IMR-90 (cell line): ENCODE measurements at regions not wholly inside any gene's neighbourhood (a gene's known extent, or its start where the extent isn't known, plus 50 kb on each side); places are given as distances from the start of the nearest gene placed in this dataset.

Experiments
- ATAC-seq: fragments of 200-7000 bp; cut with Tn5 transposase; 2 replicates; pipeline ENCODE4 v1.9.1; 2020; ENCODE audit warnings: low read depth, mild to moderate bottlenecking, moderate library complexity
- BruUV-seq: library from RNA; stranded (reverse); fragments of 400-500 nt; replicated peaks from 2 replicates; lab custom pipeline; 2021; lab: Mats Ljungman, UMichigan
- CTCF ChIA-PET: fragments of 300-600 bp; formaldehyde crosslinking; extraction: SDS; loops from one replicate; lab custom pipeline; 2021; ENCODE audit warnings: antibody characterized with exemption; lab: Yijun Ruan, JAX
- POLR2A ChIA-PET: fragments of 300-600 bp; sonication (Branson Sonifier 250); formaldehyde crosslinking; loops from one replicate; lab custom pipeline; 2022; ENCODE audit warnings: antibody characterized with exemption; ENCODE audit not compliant: unreplicated experiment; lab: Charles Lee
- DNase-seq: peaks from one replicate; pipeline ENCODE4 v3.0.0; 2013
- H2AFZ ChIP-seq: replicated peaks from 2 replicates; pipeline ENCODE3; 2013; ENCODE audit warnings: low read length, mild to moderate bottlenecking; ENCODE audit not compliant: poor library complexity
- H2AK5ac ChIP-seq: 2 replicates; pipeline ENCODE4 v1.6.1; 2013; ENCODE audit warnings: low read depth, low read length, inconsistent platforms
- H2AK9ac ChIP-seq: replicated peaks from 2 replicates; pipeline ENCODE3; 2013; ENCODE audit warnings: mild to moderate bottlenecking, low read depth, low read length, moderate library complexity; ENCODE audit not compliant: poor library complexity
- H2BK120ac ChIP-seq: 2 replicates; pipeline ENCODE4 v1.6.1; 2013; ENCODE audit warnings: low read depth, low read length, inconsistent platforms
- H2BK15ac ChIP-seq: 3 replicates; pipeline ENCODE4 v1.6.1; 2013; ENCODE audit warnings: low read depth, low read length, inconsistent platforms
- H2BK20ac ChIP-seq: 2 replicates; pipeline ENCODE4 v1.6.1; 2013; ENCODE audit warnings: low read depth, mild to moderate bottlenecking, inconsistent platforms, low read length, moderate library complexity
- H2BK5ac ChIP-seq: 2 replicates; pipeline ENCODE4 v1.6.1; 2013; ENCODE audit warnings: mild to moderate bottlenecking, low read depth, low read length, inconsistent platforms; ENCODE audit not compliant: poor library complexity, severe bottlenecking
- H3K14ac ChIP-seq: replicated peaks from 2 replicates; pipeline ENCODE4 v1.6.1; 2013; ENCODE audit warnings: low read depth, low read length, inconsistent platforms
- H3K18ac ChIP-seq: 2 replicates; pipeline ENCODE4 v1.6.1; 2013; ENCODE audit warnings: low read depth, low read length, control low read depth
- H3K23ac ChIP-seq: 2 replicates; pipeline ENCODE4 v1.6.1; 2013; ENCODE audit warnings: low read depth, low read length, inconsistent platforms
- H3K27ac ChIP-seq: 2 replicates; pipeline ENCODE4 v1.5.1; 2013; ENCODE audit warnings: mild to moderate bottlenecking, control low read depth, low read length; ENCODE audit not compliant: insufficient read depth
- H3K27me3 ChIP-seq: 2 replicates; pipeline ENCODE4 v1.6.1; 2013; ENCODE audit warnings: low read length; ENCODE audit not compliant: control insufficient read depth, insufficient read depth
- H3K36me3 ChIP-seq: 2 replicates; pipeline ENCODE4 v1.6.1; 2013; ENCODE audit warnings: low read length, mixed read lengths; ENCODE audit not compliant: control insufficient read depth, insufficient read depth
- H3K4ac ChIP-seq: 2 replicates; pipeline ENCODE4 v1.6.1; 2013; ENCODE audit warnings: low read depth, low read length, inconsistent platforms
- H3K4me1 ChIP-seq: 2 replicates; pipeline ENCODE4 v1.6.1; 2013; ENCODE audit warnings: low read length, mixed read lengths; ENCODE audit not compliant: control insufficient read depth, insufficient read depth
- H3K4me2 ChIP-seq: 2 replicates; pipeline ENCODE4 v1.6.1; 2013; ENCODE audit warnings: low read depth, mild to moderate bottlenecking, control low read depth, low read length, moderate library complexity
- H3K4me3 ChIP-seq: 2 replicates; pipeline ENCODE4 v1.5.1; 2013; ENCODE audit warnings: low read depth, mild to moderate bottlenecking, control low read depth, low read length, moderate library complexity; ENCODE audit not compliant: insufficient read depth
- H3K56ac ChIP-seq: 2 replicates; pipeline ENCODE4 v1.6.1; 2013; ENCODE audit warnings: low read length, inconsistent platforms; ENCODE audit not compliant: insufficient read depth; ENCODE audit errors: extremely low read depth
- H3K79me1 ChIP-seq, 2 experiments: 2 replicates each; pipeline ENCODE4 v1.6.1; 2013; ENCODE audit warnings: low read length in 2 of 2, inconsistent platforms in 1 of 2, low read depth in 1 of 2
- H3K9ac ChIP-seq: 2 replicates; pipeline ENCODE4 v1.6.1; 2013; ENCODE audit warnings: low read depth, low read length, control low read depth
- H3K9me1 ChIP-seq: 2 replicates; pipeline ENCODE4 v1.6.1; 2013; ENCODE audit warnings: low read length, inconsistent platforms; ENCODE audit not compliant: insufficient read depth
- H3K9me3 ChIP-seq: 2 replicates; pipeline ENCODE4 v1.6.1; 2013; ENCODE audit warnings: low read length; ENCODE audit not compliant: control insufficient read depth, insufficient read depth
- H4K20me1 ChIP-seq: 2 replicates; pipeline ENCODE4 v1.6.1; 2013; ENCODE audit warnings: low read length, inconsistent platforms; ENCODE audit not compliant: insufficient read depth
- H4K5ac ChIP-seq: 2 replicates; pipeline ENCODE4 v1.6.1; 2013; ENCODE audit warnings: mild to moderate bottlenecking, low read depth, low read length, control low read depth
- H4K8ac ChIP-seq, 2 experiments: 2 replicates each; pipeline ENCODE4 v1.6.1; 2013; ENCODE audit warnings: low read depth in 2 of 2, low read length in 2 of 2, control low read depth in 1 of 2, inconsistent platforms in 1 of 2
- H4K91ac ChIP-seq: 2 replicates; pipeline ENCODE4 v1.6.1; 2013; ENCODE audit warnings: low read depth, low read length, inconsistent platforms; ENCODE audit not compliant: insufficient read depth
- dilution Hi-C: fragments of 300-500 bp; cut with HindIII; formaldehyde crosslinking; loops from one replicate; pipeline ENCODE4 v1.14.3; 2018; ENCODE audit warnings: low sequenced_read_pairs; ENCODE audit not compliant: unreplicated experiment
- in situ Hi-C: fragments of 300-500 bp; cut with MboI; formaldehyde crosslinking; loops from 3 replicates; pipeline ENCODE4 v1.14.3; 2019; ENCODE audit warnings: low sequenced_read_pairs, inconsistent platforms, mixed read lengths
- intact Hi-C: fragments of 100-400 bp; cut with micrococcal nuclease; formaldehyde crosslinking; loops from 2 replicates; pipeline ENCODE4 v1.10.0; 2022
- TF ChIP-seq, protein P1 (sequence below): fragments of 150-350 bp; IDR thresholded peaks from 2 replicates; pipeline ENCODE4 v1.6.1; 2016; ENCODE audit warnings: low read depth, mild to moderate bottlenecking, low read length, moderate library complexity, borderline replicate concordance

DNA sequence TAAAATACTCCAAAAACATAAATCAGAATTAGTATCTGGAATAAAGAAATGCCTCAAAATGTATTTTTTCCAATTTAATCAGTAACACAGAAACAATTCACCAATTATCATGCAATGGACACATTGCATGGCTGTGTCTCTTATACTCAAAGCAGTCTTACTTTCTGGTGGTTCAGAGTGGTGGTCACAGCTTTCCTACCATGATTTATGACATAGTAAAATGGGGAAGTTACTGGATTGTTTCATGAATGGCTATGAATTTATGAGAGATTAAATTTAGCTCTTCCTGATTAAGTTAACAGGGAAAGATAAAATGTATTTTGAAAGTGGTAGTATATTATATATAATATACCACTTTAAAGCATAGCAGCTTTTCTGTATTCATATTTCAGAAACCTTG, 331.5 kb upstream of the MAP3K7 start:
- Histone ChIP-seq H4K8ac (no peak overlapping the region), H3K4ac (no peak overlapping the region), H3K36me3 (no peaks in the 10 kb centered on the region), H2BK15ac (no peak overlapping the region), H2AK5ac (no peak overlapping the region), H3K27ac (no peak overlapping the region), H4K5ac (no peak overlapping the region), H3K79me1 (no peaks in the 10 kb centered on the region), H3K14ac (no peak overlapping the region), H2BK20ac (no peak overlapping the region), H4K20me1 (no peaks in the 10 kb centered on the region), H2BK5ac (no peak overlapping the region), H2AFZ (no peak overlapping the region), H3K23ac (no peak overlapping the region), H2AK9ac (no peak overlapping the region), H3K18ac (no peak overlapping the region), H3K4me3 (no peak overlapping the region), H3K27me3 (no peaks in the 10 kb centered on the region), H3K9me3 (no peaks in the 10 kb centered on the region), H3K9ac (no peak overlapping the region), H3K56ac (no peak overlapping the region), H3K4me2 (no peak overlapping the region), H4K91ac (no peak overlapping the region), H2BK120ac (no peak overlapping the region), H3K9me1 (no peaks in the 10 kb centered on the region), H3K4me1 (no peaks in the 10 kb centered on the region)
- ATAC-seq (no peak), DNase-seq (no peak)
- in situ Hi-C loops = no loop called here
- dilution Hi-C loops = no loop called here
- BruUV-seq = no TSS peak
- ChIA-PET POLR2A (no interaction called here), CTCF (no interaction called here)
- intact Hi-C loops = no loop called here
- TF ChIP-seq, protein P1, sequence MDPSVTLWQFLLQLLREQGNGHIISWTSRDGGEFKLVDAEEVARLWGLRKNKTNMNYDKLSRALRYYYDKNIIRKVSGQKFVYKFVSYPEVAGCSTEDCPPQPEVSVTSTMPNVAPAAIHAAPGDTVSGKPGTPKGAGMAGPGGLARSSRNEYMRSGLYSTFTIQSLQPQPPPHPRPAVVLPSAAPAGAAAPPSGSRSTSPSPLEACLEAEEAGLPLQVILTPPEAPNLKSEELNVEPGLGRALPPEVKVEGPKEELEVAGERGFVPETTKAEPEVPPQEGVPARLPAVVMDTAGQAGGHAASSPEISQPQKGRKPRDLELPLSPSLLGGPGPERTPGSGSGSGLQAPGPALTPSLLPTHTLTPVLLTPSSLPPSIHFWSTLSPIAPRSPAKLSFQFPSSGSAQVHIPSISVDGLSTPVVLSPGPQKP = no peak
